H9 (cell line): ENCODE measurements at regions not wholly inside any gene's neighbourhood (a gene's known extent, or its start where the extent isn't known, plus 50 kb on each side); places are given as distances from the start of the nearest gene placed in this dataset.

Experiments
- DNase-seq: peaks from one replicate; pipeline ENCODE4 v3.0.0-alpha.2; 2017
- H2AFZ ChIP-seq: one replicate; pipeline ENCODE4 v1.6.1; 2013; ENCODE audit warnings: mild to moderate bottlenecking, low read length, control low read depth, moderate library complexity
- H2AK5ac ChIP-seq: 2 replicates; pipeline ENCODE4 v1.6.1; 2013; ENCODE audit warnings: low read length, control low read depth, mixed read lengths; ENCODE audit not compliant: insufficient read length
- H2BK120ac ChIP-seq: one replicate; pipeline ENCODE4 v1.6.1; 2013; ENCODE audit warnings: low read depth, mild to moderate bottlenecking, low read length, control low read depth, inconsistent platforms; ENCODE audit not compliant: poor library complexity, severe bottlenecking
- H2BK12ac ChIP-seq: 2 replicates; pipeline ENCODE4 v1.6.1; 2013; ENCODE audit warnings: low read length, control low read depth, mixed read lengths, low read depth; ENCODE audit not compliant: insufficient read length
- H2BK15ac ChIP-seq: 2 replicates; pipeline ENCODE4 v1.6.1; 2013; ENCODE audit warnings: low read depth, low read length, control low read depth
- H2BK20ac ChIP-seq: one replicate; pipeline ENCODE4 v1.6.1; 2013; ENCODE audit warnings: low read depth, mild to moderate bottlenecking, low read length, control low read depth, inconsistent platforms; ENCODE audit not compliant: poor library complexity, severe bottlenecking
- H2BK5ac ChIP-seq: 2 replicates; pipeline ENCODE4 v1.6.1; 2013; ENCODE audit warnings: low read length, control low read depth, mixed read lengths; ENCODE audit not compliant: insufficient read length
- H3K14ac ChIP-seq: 2 replicates; pipeline ENCODE4 v1.6.1; 2013; ENCODE audit warnings: low read length, control low read depth; ENCODE audit not compliant: insufficient read depth
- H3K18ac ChIP-seq: 2 replicates; pipeline ENCODE4 v1.6.1; 2013; ENCODE audit warnings: low read depth, mild to moderate bottlenecking, mixed read lengths, low read length, control low read depth; ENCODE audit not compliant: insufficient read length
- H3K23ac ChIP-seq: 2 replicates; pipeline ENCODE4 v1.6.1; 2013; ENCODE audit warnings: low read length, control low read depth, mixed read lengths, low read depth; ENCODE audit not compliant: insufficient read length
- H3K23me2 ChIP-seq: 2 replicates; pipeline ENCODE4 v1.6.1; 2013; ENCODE audit warnings: low read depth, mild to moderate bottlenecking, mixed read lengths, low read length, control low read depth; ENCODE audit not compliant: insufficient read length, poor library complexity, severe bottlenecking
- H3K27ac ChIP-seq: 2 replicates; pipeline ENCODE4 v1.5.1; 2013; ENCODE audit warnings: low read length, control low read depth, mixed read lengths, low read depth; ENCODE audit not compliant: insufficient read length
- H3K27me3 ChIP-seq: 2 replicates; pipeline ENCODE4 v1.6.1; 2013; ENCODE audit warnings: low read length, control low read depth, inconsistent platforms; ENCODE audit not compliant: insufficient read depth
- H3K4ac ChIP-seq: 2 replicates; pipeline ENCODE4 v1.6.1; 2013; ENCODE audit warnings: low read depth, mild to moderate bottlenecking, control low read depth, inconsistent platforms, low read length, moderate library complexity
- H3K4me1 ChIP-seq: 2 replicates; pipeline ENCODE4 v1.6.1; 2013; ENCODE audit warnings: low read length, control low read depth, inconsistent platforms; ENCODE audit not compliant: insufficient read depth
- H3K4me2 ChIP-seq: 2 replicates; pipeline ENCODE4 v1.6.1; 2013; ENCODE audit warnings: low read length, control low read depth, mixed read lengths; ENCODE audit not compliant: insufficient read length, insufficient read depth
- H3K56ac ChIP-seq: 2 replicates; pipeline ENCODE4 v1.6.1; 2013; ENCODE audit warnings: low read depth, mild to moderate bottlenecking, mixed read lengths, low read length, control low read depth; ENCODE audit not compliant: insufficient read length
- H3K79me1 ChIP-seq: 2 replicates; pipeline ENCODE4 v1.6.1; 2013; ENCODE audit warnings: low read depth, mild to moderate bottlenecking, moderate library complexity, low read length, control low read depth, inconsistent platforms; ENCODE audit not compliant: insufficient read depth, poor library complexity, severe bottlenecking
- H3K79me2 ChIP-seq: 2 replicates; pipeline ENCODE4 v1.6.1; 2013; ENCODE audit warnings: low read length, control low read depth, inconsistent platforms; ENCODE audit not compliant: insufficient read depth
- H3K9ac ChIP-seq: 2 replicates; pipeline ENCODE4 v1.6.1; 2013; ENCODE audit warnings: low read length, control low read depth, mixed read lengths; ENCODE audit not compliant: insufficient read length; ENCODE audit errors: extremely low read depth
- H3K9me3 ChIP-seq: one replicate; pipeline ENCODE4 v1.6.1; 2013; ENCODE audit warnings: low read depth, low read length, inconsistent platforms; ENCODE audit not compliant: control insufficient read depth
- H3T11ph ChIP-seq: one replicate; pipeline ENCODE4 v1.6.1; 2013; ENCODE audit warnings: mild to moderate bottlenecking, low read length, control low read depth, inconsistent platforms
- H4K20me1 ChIP-seq: one replicate; pipeline ENCODE4 v1.6.1; 2013; ENCODE audit not compliant: control insufficient read depth, insufficient read length, insufficient read depth
- H4K5ac ChIP-seq: 2 replicates; pipeline ENCODE4 v1.6.1; 2013; ENCODE audit warnings: low read depth, mild to moderate bottlenecking, mixed read lengths, low read length, control low read depth; ENCODE audit not compliant: insufficient read length
- H4K8ac ChIP-seq: replicated peaks from 2 replicates; pipeline ENCODE4 v1.6.1; 2013; ENCODE audit warnings: low read length, control low read depth, mixed read lengths, low read depth; ENCODE audit not compliant: insufficient read length
- H4K91ac ChIP-seq: 2 replicates; pipeline ENCODE4 v1.6.1; 2013; ENCODE audit warnings: low read depth, mild to moderate bottlenecking, moderate library complexity, mixed read lengths, low read length, control low read depth; ENCODE audit not compliant: insufficient read length
- H3K27ac Mint-ChIP-seq, 3 experiments: 2 replicates in 2 of 3; 3 replicates in 1 of 3; pipeline ENCODE4 v1.8.0; 2020 to 2021; ENCODE audit warnings: mixed read lengths in 3 of 3, mild to moderate bottlenecking in 1 of 3, moderate library complexity in 1 of 3
- H3K27me3 Mint-ChIP-seq: 2 replicates; pipeline ENCODE4 v1.8.0; 2021; ENCODE audit warnings: low read depth, mild to moderate bottlenecking, moderate library complexity, mixed read lengths
- H3K36me3 Mint-ChIP-seq, 3 experiments: 2 replicates in 2 of 3; 3 replicates in 1 of 3; pipeline ENCODE4 v1.8.0; 2020 to 2021; ENCODE audit warnings: low read depth in 3 of 3, mixed read lengths in 3 of 3; ENCODE audit not compliant: insufficient read depth in 1 of 3
- H3K4me1 Mint-ChIP-seq, 2 experiments: 2 replicates each; pipeline ENCODE4 v1.8.0; 2020; ENCODE audit warnings: mixed read lengths in 2 of 2
- H3K4me3 Mint-ChIP-seq, 2 experiments: 2 replicates in 1 of 2; 3 replicates in 1 of 2; pipeline ENCODE4 v1.8.0; 2020 to 2021; ENCODE audit warnings: mild to moderate bottlenecking in 2 of 2, mixed read lengths in 2 of 2, moderate library complexity in 1 of 2
- H3K9me3 Mint-ChIP-seq, 2 experiments: 2 replicates in 1 of 2; 3 replicates in 1 of 2; pipeline ENCODE4 v1.8.0; 2020; ENCODE audit warnings: mild to moderate bottlenecking in 2 of 2, mixed read lengths in 2 of 2, moderate library complexity in 1 of 2
- CTCF ChIP-seq: fragments of 200-600 bp; sonication (generic); conservative IDR thresholded peaks from 3 replicates; pipeline ENCODE4 v1.8.0; 2021; ENCODE audit warnings: antibody characterized with exemption, mild to moderate bottlenecking
- WGBS: extraction: QIAGEN DNeasy Blood & Tissue Kit; methylation state at CpG from one replicate; pipeline ENCODE4 v1.1.7; 2013; ENCODE audit warnings: missing lambda C conversion rate, low lambda C conversion rate, mixed read lengths; ENCODE audit not compliant: insufficient read length; ENCODE audit errors: extremely low coverage; 5-methylcytosine and 5-hydroxymethylcytosine counted together

- Mint-ChIP-seq H3K36me3 (peaks cover 2 to 15% (median 10%) of the 10 kb centered on the region in 3 experiments), H3K27me3 (no peaks in the 10 kb centered on the region), H3K4me3 (no peak overlapping the region), H3K27ac (no peak overlapping the region), H3K9me3 (peaks cover 9 to 18% of the 10 kb centered on the region in 2 experiments), H3K4me1 (no peaks in the 10 kb centered on the region)
- no peak for DNase-seq
- Histone ChIP-seq H2BK20ac (no peak overlapping the region), H3K56ac (no peak overlapping the region), H4K91ac (no peak overlapping the region), H3K23me2 (no peaks in the 10 kb centered on the region), H3K9ac (no peak overlapping the region), H3K4me2 (no peak overlapping the region), H2AK5ac (no peak overlapping the region), H4K20me1 (no peaks in the 10 kb centered on the region), H3K27ac (no peak overlapping the region), H4K8ac (no peak overlapping the region), H3K27me3 (no peaks in the 10 kb centered on the region), H3K23ac (no peak overlapping the region), H2AFZ (no peak overlapping the region), H3K9me3 (no peaks in the 10 kb centered on the region), H2BK120ac (no peak overlapping the region), H3K4me1 (no peaks in the 10 kb centered on the region), H3K18ac (no peak overlapping the region), H2BK12ac (no peak overlapping the region), H3K14ac (no peak overlapping the region), H3T11ph (no peak overlapping the region), H2BK15ac (no peak overlapping the region), H4K5ac (no peak overlapping the region), H3K4ac (no peak overlapping the region), H2BK5ac (no peak overlapping the region), H3K79me2 (no peaks in the 10 kb centered on the region), H3K79me1 (no peaks in the 10 kb centered on the region)
- no peak for TF ChIP-seq CTCF
- no CpG with 5 or more reads among the region's 1 CpG for WGBS
Observed at GRCh38 chr4:129905256-129905655, 809.3 kb downstream of the C4orf33 start.
